GM12873 (cell line): ENCODE measurements at regions not wholly inside any gene's neighbourhood (a gene's known extent, or its start where the extent isn't known, plus 50 kb on each side); places are given as distances from the start of the nearest gene placed in this dataset.

Experiments
- CTCF ChIP-seq: IDR thresholded peaks from 2 replicates; pipeline ENCODE4 v1.5.1; 2012; ENCODE audit warnings: low read depth, mild to moderate bottlenecking, moderate library complexity, low read length, control low read depth; ENCODE audit not compliant: insufficient read depth; ENCODE audit errors: missing control alignments

- no peak for TF ChIP-seq CTCF
These were observed 682.4 kb upstream of the ATXN8OS start for GRCh38 chr13:69425235-69425634.

GRCh38 chr13:69423844-69424243 is 683.8 kb upstream of the ATXN8OS start:
- TF ChIP-seq CTCF = no peak

GRCh38 chr13:69418319-69418718 is 689.3 kb upstream of the ATXN8OS start:
- TF ChIP-seq CTCF = no peak

- TF ChIP-seq CTCF = no peak
These were observed 696.9 kb upstream of the ATXN8OS start for GRCh38 chr13:69410761-69411160.

- no peak for TF ChIP-seq CTCF
These were observed 715.9 kb upstream of the ATXN8OS start for GRCh38 chr13:69391756-69392155.

GRCh38 chr13:69389899-69390298 is 717.7 kb upstream of the ATXN8OS start:
- no peak for TF ChIP-seq CTCF

GRCh38 chr13:69373747-69374425 is 733.7 kb upstream of the ATXN8OS start:
- no peak for TF ChIP-seq CTCF
